Stimulated activated CD4-positive, alpha-beta T cell treated with anti-CD3 and anti-CD28 coated beads, Interleukin-15, amount 100 ng/mL, for 24 hours (primary cell): ENCODE measurements at regions not wholly inside any gene's neighbourhood (a gene's known extent, or its start where the extent isn't known, plus 50 kb on each side); places are given as distances from the start of the nearest gene placed in this dataset.
"Not testable (repeated sequence)": the region's sequence is repeated elsewhere in the genome, so short reads cannot be mapped to it uniquely, and the experiment has no call there.

Experiments
- DNase-seq: peaks from one replicate; pipeline ENCODE4 v3.0.0-alpha.2; 2020

DNA sequence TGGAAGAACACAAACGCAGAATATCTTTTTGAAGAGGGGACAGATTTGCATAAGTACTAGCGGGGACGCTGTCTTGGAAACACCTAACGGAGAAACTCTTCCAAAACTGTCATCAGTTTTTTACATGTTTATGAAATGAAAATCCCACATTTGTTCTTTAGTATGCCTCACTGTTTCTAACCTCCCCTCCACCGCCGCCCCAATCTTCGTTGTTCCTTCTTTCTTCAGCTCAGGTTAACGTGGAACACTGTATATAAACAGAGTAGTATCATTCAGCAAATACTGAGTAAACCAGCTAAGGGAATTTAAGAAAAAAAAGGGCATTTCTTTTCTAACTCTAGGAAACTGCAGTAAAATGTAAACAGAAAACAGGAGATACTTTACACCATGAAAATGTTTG, 2345.6 kb downstream of the PCDH7 start:
- no peak for DNase-seq

DNA sequence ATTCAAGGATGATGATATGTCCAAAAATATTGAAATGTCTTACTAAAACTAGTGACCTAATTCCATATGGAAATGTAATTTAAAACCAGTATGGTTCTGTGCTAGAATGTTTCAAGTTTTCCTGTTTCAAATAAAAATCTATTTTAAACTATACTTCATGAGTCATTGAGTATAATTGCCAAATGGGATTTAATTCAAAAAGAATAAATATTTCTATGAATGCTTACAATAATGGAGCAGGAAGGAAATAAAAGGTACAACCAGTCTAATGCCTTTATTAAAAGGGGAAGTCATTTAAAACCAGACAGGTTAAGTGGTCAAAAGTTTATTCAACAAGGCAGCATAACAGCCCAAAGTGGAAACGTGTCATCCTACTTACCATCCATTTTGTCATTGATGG, 2347.1 kb downstream of the PCDH7 start:
- DNase-seq, result no peak

DNA sequence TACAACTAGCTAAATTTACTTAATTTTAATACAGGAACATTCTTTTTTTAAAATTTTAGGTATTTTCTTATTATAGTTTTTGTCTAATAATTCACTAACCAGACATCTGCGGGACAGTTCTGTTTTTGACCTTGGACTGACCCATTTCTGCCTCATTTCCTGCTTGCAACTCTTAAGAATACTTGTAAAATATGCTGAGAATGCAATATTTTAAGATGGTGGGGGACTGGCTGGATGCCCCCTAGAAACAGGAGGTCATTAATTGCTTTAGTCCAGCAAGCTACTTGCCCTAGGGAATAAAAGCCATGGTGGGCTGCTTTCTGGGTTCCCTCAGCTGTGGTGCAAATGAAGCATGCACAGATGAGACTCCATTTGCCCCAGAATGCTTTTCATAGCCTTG, 2348.4 kb downstream of the PCDH7 start:
- no peak for DNase-seq

DNA sequence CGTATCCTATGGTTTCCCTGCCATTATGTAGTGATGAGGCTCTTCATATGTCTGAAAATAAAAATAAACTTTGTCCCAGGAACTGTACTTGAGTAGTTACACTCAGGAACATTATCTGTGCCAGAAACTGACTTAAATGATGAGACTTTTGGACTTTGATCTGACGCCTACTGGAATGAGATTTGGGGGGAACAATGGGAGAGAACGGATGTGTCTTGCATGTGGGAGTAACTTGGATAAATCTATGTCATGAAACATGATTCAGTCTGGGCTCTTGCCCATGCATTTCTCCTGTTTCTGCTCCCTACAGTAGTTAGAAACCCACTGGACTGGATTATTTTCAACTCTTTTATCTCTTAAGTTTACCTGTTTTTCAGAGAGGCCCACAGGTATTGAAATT, 2351.4 kb downstream of the PCDH7 start:
- no peak for DNase-seq

DNA sequence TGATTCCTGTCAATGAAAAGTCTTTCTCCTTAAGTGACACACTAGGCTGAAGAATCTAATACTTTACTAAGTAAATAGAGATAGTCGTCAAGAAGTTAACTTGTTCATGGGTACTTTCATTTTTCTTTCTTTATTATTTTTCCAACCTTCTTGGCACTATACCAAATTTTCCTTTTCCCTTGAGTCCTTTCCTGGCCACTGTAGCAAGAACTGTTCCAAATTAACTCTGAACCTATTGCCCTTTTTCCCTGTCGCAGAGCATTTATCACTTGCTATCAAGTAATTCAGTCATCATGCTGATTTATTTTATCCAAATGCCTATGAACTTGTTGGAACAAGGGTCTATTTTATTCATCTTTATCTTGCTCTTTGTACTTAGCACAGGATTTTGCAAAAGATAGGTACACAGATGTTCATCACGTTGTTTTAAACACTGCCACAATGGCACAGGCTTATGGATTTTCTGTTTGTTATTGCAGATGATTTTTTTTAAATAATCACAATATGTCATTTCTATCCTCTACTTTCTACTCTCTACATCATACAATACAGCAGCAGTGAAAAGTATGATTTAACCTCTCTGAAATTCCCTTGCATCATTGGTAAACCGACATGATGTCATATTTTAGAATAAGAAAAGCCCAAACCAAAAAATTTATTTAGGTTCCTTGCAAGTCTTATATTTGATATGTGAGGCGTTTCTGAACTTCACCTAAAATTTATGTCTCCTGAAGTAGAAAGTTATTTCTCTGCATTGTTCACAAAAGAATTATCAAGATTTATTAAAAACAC, 2352.3 kb downstream of the PCDH7 start:
- DNase-seq, result no peak

DNA sequence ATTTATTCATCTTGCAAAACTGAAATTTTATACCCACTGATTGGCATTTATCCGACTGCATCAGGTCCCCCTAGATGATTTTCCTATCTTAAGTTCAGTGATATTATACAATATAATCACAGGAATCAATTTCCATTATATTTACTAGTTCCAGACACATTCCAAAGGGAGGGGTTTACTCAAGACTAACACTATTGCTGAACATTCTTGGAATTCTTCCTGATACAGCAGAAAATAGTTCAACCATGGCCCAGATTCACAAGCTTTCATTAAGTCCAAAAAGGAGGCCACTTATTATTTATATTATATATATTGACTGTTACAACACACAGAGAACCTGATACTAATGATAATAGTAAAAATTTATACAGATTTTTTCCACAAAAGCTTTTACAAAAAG, 2353.6 kb downstream of the PCDH7 start:
- DNase-seq, result no peak

DNA sequence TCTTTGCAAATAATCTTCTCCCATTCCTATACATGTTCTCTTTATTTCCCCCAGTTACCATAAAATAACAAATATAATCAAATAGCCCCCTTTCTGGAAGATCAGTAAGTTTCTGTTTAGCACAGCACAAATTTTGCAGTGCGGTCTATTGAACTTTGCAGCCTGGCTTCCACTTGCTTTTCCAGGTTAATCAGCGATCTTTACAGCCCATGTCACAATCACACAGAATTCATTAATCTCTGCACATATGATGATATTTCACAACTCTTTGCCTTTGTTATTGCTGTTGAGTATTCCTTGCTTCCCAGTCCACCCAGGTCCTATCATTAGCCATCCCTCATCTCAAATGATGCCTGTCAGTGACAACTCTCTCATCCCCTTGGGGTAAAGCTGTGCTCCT, 2358.0 kb downstream of the PCDH7 start:
- no peak for DNase-seq

DNA sequence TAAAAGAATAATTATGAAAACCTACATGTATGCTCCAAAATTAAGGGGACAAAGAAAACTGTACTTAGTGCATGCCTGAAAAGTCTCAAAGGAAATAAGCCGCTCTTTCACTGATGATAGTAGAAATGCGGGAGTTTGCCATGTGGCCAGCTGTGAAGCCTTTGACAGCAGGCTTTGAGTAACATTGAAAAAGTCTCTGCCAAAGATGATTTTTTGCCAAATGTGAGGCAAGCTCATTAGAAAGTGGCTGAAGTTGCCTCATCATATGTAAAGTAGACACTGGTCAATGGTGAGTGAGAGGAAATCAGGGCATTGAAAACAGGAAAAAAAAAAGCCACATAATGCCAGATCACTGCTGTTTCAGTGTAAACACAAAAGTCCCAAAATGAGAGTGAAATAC, 2360.1 kb downstream of the PCDH7 start:
- DNase-seq, result no peak

DNA sequence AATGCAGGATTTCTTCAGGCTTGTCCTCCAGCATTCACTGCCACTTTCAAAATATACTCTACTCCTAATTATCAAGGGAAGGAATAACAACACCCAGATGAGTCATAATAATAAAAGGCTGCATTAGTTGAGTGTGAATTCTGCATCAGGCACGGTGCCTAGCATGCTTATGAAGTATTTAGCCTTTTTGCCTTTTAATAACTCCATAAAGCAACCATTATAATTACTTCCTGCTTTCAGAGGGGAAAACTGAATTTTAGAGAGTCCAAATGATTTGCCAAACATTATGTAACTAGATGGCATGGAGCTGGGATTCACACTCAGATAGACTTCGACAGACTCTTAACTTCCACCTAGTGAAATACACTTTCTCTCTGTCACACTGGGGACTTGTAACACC, 2365.5 kb downstream of the PCDH7 start:
- no peak for DNase-seq

DNA sequence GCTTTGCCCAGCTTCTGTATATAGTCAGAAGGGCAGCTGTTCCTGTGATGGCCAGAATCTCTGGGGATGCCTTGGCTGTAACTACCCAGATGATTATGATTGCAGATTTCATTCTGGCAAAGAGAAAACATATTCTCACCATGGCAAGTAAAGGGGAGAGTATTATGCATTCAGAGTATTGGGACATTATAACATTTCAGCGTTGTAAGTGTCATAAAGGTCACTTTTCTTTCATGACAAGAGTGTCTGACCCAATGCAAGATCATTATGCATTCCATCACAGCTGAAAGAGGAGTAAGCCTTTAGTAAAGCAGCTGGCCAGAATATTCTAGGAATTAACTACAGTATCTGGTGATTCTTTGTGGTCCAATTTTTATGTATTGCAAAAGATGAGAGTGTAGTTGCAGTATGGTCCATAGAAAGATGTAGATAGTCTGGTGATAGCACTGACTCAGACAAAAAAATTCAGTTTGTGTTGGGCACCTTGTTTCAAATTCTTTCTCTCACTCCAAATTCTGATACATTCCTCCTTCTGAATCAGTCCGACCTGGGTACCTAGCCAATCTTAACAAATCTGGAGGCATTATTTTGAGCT, 2366.3 kb downstream of the PCDH7 start:
- DNase-seq, result no peak

DNA sequence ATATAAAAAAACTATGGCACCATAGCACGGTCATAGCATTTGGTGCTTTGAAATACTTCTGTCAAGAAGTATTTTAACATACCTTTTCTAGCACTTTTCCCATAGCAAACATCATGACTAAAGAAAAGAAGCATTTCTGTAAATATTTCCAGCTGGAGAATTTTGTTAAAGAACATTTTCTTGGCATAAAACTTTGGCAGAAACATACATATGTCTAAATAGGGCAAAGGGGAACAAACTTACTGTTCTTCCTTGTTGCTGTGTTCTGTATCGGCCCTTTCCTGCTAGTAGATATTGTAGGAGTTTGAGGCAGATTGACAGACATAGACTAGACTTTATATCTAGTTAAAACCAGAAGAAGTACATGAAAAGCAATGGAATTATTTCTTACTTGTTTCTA, 2368.5 kb downstream of the PCDH7 start:
- no peak for DNase-seq

DNA sequence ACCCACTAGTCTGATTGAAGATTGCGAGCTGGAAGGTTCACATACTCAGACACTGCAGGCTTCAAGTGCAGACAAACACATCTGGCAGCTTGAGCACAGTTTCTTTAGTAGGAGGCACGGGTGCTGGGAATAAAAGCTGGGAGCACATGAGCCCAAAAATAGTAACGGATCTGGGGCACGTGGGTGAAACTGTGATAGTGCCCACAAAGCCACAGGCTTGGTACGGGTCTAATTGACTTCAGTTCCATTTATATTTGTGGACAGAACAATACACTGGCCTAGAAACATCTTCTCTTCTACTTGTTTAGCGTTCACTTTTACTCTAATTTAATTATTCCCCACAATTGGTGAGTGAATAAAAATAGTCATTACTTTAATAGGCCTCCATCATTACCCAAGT, 2370.7 kb downstream of the PCDH7 start:
- no peak for DNase-seq

DNA sequence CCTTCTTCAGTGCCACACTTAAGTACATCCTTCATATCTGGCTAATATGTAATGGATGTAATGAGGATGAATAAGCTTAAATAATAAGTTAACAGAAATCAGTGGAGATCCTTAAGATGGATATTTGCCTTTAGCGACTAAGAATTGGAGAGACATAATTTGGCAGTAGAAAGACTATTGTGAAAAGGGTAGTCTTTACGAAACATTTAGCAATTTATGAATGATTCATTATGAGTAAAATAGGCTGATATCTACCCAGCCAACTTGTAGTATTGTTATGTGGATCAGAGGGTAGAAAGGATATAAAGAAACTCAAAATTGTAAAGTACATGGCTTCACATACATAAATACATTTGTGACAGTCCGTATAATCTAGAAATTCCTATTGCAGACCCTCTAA, 2371.8 kb downstream of the PCDH7 start:
- no peak for DNase-seq

DNA sequence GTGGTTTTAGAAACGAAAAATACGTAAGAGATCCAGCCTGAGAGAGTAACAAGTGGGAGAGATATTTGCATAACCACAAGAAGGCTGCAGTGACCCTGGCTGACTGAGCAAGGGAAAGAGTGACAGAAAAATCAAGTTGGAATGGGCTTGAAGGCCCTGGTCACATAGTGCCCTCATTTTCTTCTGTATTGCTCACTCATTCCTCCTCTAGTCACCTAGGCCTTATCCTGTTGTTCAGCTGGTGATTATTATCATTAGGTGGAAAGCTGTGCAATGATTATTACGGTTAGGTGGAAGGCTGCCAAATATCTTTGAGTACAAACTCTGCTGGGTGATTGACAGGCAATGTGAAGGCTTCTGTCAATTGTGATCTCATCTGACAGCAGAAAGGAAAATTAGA, 2384.1 kb downstream of the PCDH7 start:
- DNase-seq, result no peak

DNA sequence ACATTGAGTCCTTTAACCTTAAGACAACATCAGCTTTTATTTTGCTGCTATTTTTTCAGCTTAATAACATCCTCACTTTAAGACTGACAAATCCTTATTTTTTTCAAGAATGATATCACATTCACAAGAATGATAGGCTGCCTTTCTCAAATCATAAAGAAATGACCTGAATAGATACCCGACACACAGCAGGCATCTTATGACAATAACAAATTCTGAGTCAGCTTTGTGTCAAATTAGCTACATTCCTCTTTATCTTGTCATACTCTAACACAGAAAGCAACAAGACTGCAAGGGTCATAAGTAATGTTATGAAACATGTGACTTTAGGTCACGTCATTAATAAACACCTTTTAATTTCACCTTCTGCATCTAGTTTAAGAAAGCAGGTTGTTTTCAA, 2387.6 kb downstream of the PCDH7 start:
- DNase-seq, result no peak

DNA sequence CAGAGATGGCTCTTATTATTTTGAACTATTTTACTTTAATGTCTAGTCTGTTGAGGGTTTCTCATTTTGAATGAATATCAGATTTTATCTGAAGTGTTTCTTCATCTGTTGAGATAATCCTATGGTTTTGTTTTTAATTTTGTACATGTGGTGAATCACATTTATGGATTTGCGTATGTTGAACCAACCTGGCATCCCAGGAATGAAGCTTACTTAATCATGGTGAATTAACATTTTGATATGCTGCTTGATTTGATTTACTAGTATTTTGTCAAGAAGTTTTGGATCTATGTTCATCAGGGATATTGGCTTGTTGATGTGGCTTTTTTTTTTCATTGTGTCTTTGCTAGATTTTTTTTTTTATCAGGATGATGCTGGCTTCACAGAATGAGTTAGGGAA, 2390.9 kb downstream of the PCDH7 start:
- no peak for DNase-seq

DNA sequence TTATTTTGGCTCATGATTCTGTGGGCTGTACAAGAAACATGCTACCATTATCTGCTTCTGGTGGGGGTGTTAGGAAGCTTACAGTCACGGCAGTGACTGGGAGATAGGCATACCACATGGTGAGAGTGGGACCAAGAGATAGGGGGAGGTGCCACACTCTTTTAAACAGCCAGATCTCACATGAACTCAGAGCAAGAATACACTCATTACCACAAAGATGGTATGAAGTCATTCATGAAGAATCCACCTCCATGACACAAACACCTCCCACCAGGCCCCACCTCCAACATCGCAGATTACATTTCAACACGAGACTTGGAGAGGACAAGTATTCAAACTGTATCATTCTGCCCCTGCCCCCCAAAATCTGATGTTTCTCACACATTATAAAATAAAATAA, 2396.7 kb downstream of the PCDH7 start:
- DNase-seq, result no peak

DNA sequence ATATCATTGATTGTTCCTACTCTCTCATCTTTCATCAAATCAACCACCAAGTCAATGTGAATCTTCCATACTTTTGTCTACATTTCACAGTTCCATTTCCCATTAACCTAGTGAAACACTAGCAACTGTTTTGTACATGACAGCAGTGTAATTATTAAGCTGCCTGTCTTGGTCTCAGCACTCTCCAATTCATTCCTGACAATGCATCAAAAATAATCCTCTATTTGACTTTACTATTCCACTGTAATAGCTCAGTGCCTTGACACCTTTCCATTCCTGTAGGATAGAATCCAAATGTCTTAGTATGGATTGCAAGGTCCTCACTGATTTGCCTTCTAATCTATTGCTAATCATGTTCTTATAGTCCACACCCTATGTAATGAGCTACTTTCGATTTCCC, 2405.8 kb downstream of the PCDH7 start:
- DNase-seq, result no peak

DNA sequence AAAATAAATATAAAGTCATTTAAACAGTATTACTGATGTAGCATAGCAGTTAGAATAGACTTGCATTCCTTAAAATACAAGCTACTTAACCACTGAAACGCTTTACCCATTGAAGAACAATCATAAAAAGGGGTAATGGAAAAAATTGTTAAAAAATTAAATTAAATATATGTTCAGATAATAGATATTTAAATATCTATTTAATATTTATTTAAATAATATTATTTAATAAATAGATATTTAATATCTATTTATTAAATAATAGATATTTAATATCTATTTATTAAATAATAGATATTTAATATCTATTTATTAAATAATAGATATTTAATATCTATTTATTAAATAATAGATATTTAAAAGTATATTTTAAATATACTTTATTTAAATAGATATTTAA, 2410.5 kb downstream of the PCDH7 start:
- DNase-seq, result not testable (repeated sequence)

DNA sequence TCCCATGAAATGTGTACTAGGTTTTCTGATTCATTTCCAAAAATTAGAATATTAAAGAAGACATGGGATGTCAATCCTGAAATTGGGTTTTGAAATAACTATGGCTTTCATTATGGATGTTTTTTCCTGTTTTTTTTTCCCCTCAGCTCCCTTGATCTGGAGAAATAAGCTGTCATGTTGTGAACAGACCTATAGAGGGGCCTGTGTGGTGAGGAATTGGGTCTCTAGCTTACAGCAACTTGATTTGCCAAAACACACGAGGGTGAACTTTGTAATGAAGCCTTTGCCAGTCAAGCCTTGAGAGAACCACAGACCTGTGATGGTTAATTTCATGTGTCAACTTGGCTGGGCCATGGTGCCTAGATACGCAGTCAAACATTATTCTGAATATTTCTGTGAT, 2413.6 kb downstream of the PCDH7 start:
- no peak for DNase-seq

DNA sequence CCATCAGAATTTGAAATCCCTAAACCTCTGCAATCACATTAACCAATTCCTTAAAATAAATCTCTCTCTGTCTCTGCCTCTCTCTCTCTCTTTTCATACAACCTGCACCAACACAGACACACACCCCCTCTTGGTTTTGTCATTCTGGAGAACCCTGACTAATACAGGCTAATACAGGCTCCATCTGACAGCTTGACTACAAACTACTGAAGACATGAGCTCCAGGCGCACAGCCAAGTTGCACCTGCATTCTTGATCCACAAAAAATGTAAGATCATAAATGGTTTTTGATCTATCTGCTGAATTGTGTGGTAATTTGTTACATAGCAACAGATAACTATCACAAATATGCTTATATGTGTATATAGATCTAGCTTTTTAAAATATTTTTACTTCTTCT, 2414.2 kb downstream of the PCDH7 start:
- DNase-seq, result no peak

DNA sequence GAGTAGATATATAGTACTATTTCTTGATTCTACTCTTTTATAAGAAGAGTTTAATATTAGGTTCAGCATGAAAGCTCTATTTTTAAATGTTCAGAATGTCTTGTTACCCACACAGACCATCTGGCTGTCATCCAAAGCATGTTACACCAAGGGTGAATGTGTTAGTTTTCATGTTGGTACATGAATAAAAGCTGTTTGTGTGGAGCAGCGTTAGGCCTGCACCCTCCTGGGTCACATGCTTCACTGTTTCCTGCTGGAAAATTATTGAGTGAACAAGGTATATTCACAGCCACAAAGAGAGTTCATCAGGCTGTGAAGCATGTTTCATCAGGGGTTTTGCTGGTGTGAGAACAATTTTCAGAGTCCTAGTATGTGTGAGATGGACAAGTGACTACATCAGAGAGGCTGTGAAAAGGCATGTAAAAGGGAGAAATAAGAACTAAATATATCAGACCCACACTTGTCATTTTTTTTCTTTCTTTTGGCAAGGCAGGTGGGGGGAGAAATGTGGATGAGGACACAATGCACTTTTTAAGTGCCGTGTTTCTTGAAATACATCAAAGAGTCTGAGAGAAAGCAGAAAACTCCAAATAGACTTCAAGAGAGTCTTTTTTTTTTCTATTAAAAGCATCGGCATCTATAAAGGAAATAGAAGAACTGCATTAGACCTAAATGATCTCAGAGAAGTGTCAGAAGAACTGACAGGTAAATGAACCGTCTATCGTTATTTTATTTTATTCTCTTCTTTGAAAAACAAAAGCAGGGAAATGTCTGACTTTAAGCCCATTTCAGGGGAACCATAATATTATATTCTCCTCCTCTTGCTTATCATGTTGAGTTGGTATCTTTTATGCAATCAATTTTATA, 2429.7 kb downstream of the PCDH7 start:
- DNase-seq, result no peak

DNA sequence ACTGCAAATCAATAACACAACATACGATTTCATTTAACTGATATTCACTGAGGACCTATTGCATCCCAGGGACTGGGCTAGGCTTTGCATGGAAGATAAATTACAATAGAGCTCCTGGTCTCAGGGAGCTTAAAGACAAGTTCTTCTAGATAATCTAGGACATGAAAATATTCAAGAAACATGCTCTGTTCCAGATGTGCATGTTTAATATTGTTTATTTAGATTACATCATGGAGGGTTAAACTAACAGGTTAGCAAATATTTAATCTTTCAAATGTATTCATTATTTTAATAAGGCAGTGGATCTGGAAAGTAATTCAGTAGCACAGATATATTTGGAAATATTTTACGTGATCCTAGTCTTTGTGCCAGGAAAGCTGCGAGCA, 2430.3 kb downstream of the PCDH7 start:
- no peak for DNase-seq

DNA sequence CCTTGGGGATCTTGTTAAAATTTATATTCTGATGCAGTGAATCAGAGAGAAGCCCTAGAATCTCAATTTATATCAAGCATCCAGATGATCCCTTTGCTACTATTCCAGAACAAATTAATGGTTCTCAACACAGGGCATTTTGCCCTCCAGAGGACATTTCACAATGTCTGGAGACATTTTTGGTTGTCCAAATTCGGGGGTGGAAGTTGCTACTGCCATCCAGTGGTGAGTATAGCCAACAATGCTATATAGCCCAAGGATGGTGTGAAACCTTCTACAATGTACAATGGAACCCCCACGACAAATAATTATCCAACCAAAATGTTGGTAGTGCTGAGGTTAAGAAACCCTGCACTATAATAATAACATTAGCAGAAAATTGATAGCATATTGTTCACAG, 2440.0 kb downstream of the PCDH7 start:
- no peak for DNase-seq
